ENCODE measurements at regions not wholly inside any gene's neighbourhood (a gene's known extent, or its start where the extent isn't known, plus 50 kb on each side); places are given as distances from the start of the nearest gene placed in this dataset.

- no peak for TF ChIP-seq CTCF (IDR thresholded peaks at IDR 0.05)
- TF ChIP-seq POLR2A (IDR thresholded peaks at IDR 0.05) = no peak
These were observed 105.0 kb downstream of the DAD1 start for GRCh38 chr14:22483863-22484593.
